ENCODE measurements at regions not wholly inside any gene's neighbourhood (a gene's known extent, or its start where the extent isn't known, plus 50 kb on each side); places are given as distances from the start of the nearest gene placed in this dataset.

DNA sequence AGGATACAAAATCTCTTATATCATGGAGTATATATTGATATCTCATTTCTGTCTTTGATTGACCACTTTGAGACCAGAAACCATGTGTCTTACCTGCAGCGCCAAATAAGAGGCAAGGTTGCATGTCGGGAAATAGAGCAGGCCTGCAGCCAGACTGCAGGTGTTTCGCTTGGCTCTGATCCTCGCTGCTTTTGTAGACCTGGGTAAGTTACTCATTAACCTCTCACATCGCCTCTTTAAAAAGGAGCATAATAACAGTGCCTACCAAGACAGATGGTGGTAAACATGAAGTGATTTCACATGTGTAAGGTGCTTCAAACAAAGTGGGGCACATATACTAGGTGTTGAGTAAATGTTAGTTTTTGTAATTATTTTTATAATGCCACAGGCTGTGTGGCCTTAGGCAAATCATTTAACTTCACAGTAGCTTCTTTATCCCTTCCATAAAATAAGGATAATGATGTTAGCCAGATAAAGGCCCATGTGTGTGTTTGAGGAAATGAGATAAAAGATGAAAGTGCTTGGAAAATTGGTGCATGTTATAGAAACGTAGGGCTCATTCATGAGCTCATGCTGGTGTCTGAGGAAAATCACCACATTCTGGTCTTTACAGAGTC is 248.8 kb upstream of the MAP3K7 start:
- DNase-seq (ENCODE audit: low read depth in 4 of 4, low spot score in 2 of 4), result no peak

DNA sequence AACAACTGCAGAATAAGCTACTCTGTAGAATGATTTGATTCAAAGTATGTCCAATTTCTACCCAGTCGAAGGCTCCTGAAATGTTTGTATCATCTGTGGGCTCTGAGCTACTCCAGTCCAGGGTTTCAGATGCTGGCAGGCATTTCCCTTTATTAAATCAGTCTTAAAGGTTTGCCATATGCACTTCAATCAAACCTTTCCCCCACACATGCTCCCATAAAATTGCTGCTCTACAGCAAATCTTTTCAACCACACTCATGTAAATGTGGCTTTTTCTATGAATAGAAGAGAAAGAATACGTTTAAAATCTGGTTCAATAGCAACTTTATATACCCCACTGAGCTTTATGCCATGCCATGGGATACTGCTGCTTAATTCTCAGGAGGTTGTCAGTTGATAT is 242.4 kb upstream of the MAP3K7 start:
- no peak for DNase-seq (ENCODE audit: low read depth in 4 of 4, low spot score in 2 of 4)

- no peak for DNase-seq (ENCODE audit: low read depth in 4 of 4, low spot score in 2 of 4)
These were observed 233.6 kb upstream of the MAP3K7 start for GRCh38 chr6:90820436-90820835.

DNA sequence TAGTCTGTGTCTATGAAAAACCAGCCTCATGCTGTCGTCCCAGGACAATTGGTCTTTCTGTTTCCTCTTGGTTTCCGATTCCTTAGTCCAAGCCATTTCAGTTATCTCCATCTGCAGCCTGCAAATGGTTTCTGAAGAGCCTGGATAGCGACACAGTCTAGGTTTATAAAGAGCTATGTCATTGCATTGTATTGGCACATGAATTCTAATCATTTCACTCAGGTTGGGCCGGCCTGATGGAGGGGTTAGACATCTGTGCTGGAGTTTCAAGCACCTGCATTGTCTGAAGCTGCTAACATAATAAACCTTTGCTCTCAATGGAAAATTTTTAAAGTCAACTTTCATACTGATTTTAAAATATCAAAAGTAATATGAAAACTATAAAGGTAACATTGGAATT is 232.6 kb upstream of the MAP3K7 start:
- no peak for DNase-seq (ENCODE audit: low read depth in 4 of 4, low spot score in 2 of 4)

DNA sequence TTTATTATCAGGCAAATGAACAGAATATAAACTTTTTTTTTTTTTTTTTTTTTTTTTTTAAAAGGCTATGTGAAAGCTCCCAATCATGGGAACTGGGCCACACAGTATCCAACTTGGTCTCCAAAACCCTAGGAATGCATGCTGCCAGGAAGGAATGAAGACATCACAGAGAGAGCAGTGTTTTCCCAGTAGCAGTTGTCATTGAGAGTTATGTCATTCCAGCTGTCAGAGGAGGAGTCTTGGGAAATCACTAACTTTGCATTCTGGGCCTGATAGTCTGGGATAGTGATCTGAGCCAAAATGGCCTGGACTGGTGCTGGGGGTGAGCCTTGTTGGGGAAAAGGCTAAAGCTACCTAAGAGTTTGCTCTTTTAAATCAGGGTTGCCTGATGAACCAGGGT is 231.3 kb upstream of the MAP3K7 start:
- no peak for DNase-seq (ENCODE audit: low read depth in 4 of 4, low spot score in 2 of 4)

DNA sequence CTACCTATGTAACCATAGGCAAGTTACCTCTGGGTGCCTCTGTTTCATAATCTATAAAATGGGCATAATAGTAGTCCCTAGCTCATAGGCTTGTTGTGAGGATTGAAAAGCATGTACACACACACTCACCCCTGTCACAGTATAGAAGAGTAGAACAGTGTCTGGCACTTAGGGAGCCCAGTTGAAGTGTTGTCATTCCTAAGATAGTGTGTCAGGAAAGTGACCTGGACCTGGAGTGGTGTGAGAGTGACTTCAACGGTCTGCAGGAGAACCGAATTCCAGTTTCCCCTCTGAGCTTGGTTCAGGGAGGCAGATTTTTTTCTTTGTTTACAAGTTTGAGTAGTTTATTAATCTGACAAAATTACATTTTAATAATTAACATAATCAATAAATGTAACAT is 229.9 kb upstream of the MAP3K7 start:
- no peak for DNase-seq (ENCODE audit: low read depth in 4 of 4, low spot score in 2 of 4)

DNA sequence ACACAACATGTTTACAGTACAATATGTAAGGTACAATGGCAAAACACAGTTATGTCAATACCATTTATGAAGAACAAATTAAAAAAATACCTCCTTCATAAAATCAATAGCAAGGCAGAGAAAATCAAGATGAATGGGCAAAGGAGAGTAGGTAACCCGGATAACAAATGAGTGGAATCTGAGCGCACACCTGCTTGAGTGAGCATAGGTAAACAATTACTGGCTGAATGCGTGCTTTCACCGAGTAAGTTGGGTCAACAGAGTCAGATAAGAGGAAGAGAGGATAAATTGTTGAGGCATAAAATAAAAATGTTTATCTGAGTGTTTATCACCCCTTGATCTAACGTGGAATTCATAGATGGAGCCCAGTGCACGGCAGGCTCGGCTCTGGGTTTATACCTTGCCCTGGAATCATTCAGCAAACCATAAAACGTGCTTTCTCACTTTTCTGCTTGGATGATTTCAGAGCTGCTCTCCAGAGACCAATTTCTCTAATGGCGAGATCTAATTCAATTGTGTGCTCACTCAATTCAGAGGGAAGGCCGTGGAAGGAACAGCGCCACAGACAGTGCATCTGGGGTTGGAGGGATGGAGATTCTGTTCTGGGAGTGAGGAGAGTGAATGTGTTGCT is 224.8 kb upstream of the MAP3K7 start:
- DNase-seq (ENCODE audit: low read depth in 4 of 4, low spot score in 2 of 4), result no peak

- DNase-seq (ENCODE audit: low read depth in 4 of 4, low spot score in 2 of 4), result no peak
These were observed 222.2 kb upstream of the MAP3K7 start for GRCh38 chr6:90809035-90809434.

DNA sequence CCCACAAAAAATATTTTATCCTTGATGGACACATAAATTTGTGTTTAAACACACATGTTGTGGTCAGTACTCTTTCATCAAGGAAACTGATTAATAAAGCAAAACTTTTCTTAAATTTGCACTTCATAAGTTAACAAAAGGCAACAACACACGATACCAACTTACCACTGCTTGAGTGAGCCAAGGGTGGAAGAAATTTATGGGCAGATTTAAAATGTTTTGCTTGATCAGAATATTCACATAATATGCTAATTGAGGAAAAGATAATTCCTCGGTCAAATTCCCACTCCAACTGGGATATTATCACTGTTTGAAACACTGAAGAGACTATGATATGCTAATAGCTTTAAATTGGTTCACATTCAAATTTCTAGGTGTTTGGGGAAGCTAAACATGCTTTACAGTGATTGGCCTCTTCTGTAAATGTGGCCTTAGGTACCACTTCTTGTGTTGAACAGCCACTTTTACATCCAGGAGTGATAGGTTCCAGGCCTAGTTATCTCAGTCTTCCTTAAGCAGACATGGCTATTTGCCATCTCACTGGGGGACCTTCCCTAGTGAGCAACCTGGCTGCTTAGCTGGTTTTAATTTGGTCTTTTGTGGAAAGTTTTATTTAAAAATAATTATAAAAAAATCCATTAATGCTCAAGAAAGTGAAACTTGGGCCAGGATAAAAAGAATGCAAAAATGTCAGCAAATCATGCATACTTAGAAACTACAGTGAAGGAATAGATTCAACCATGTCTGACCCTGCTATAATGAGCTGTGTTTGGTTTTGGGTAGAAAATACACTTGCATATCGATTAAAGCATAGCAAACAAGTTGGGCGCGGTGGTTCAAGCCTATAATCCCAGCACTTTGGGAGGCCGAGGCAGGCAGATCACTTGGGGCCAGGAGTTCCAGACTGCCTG is 221.2 kb upstream of the MAP3K7 start:
- DNase-seq (ENCODE audit: low read depth in 4 of 4, low spot score in 2 of 4), result no peak

- DNase-seq (ENCODE audit: low read depth in 4 of 4, low spot score in 2 of 4), result no peak
These were observed 218.8 kb upstream of the MAP3K7 start for GRCh38 chr6:90805619-90806155.

- DNase-seq (ENCODE audit: low read depth in 4 of 4, low spot score in 2 of 4), result no peak
These were observed 217.1 kb upstream of the MAP3K7 start for GRCh38 chr6:90803956-90804355.

GRCh38 chr6:90795078-90795477 is 208.2 kb upstream of the MAP3K7 start:
- DNase-seq (ENCODE audit: low read depth in 4 of 4, low spot score in 2 of 4), result no peak

GRCh38 chr6:90793771-90794170 is 206.9 kb upstream of the MAP3K7 start:
- no peak for DNase-seq (ENCODE audit: low read depth in 4 of 4, low spot score in 2 of 4)

GRCh38 chr6:90790696-90791095 is 203.8 kb upstream of the MAP3K7 start:
- DNase-seq (ENCODE audit: low read depth in 4 of 4, low spot score in 2 of 4), result no peak

GRCh38 chr6:90790058-90790457 is 203.2 kb upstream of the MAP3K7 start:
- peak in 3 of 4 donors; percentile 19 to 35 (median 29) for DNase-seq (ENCODE audit: low read depth in 4 of 4, low spot score in 2 of 4)

GRCh38 chr6:90788781-90789180 is 201.9 kb upstream of the MAP3K7 start:
- DNase-seq (ENCODE audit: low read depth in 4 of 4, low spot score in 2 of 4), result no peak

DNA sequence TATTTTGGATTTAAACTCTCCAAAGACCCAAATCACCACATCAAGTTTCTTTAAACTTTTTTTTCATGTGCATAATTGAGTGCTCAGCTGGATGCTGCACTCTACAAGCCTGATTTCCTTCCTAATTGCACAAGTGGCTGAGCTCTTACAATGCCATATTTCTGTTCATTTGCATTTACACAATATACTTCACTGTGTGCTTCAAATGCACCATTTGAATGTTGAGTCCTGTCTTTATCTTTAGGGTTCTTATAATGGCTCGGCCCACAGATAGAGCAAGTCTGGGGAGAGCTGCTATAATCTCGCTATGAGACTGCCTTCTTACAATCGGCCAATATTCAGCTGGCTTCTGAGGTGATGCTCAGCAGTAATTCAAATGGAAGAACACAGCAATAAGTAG is 200.6 kb upstream of the MAP3K7 start:
- DNase-seq (ENCODE audit: low read depth in 4 of 4, low spot score in 2 of 4), result no peak

GRCh38 chr6:90780778-90781177 is 193.9 kb upstream of the MAP3K7 start:
- DNase-seq (ENCODE audit: low read depth in 4 of 4, low spot score in 2 of 4), result no peak

- DNase-seq (ENCODE audit: low read depth in 4 of 4, low spot score in 2 of 4), result no peak
These were observed 193.3 kb upstream of the MAP3K7 start for GRCh38 chr6:90780141-90780540.

GRCh38 chr6:90778417-90779203 is 191.7 kb upstream of the MAP3K7 start:
- no peak for DNase-seq (ENCODE audit: low read depth in 4 of 4, low spot score in 2 of 4)

GRCh38 chr6:90770778-90771177 is 183.9 kb upstream of the MAP3K7 start:
- DNase-seq (ENCODE audit: low read depth in 4 of 4, low spot score in 2 of 4), result no peak
